Pancreas (tissue), 10 donors: ENCODE measurements at regions not wholly inside any gene's neighbourhood (a gene's known extent, or its start where the extent isn't known, plus 50 kb on each side); places are given as distances from the start of the nearest gene placed in this dataset.

Experiments
- ATAC-seq, 4 donors: fragments of 200-7000 bp; cut with Tn5 transposase; one replicate each; pipeline versions ENCODE4 v1.8.0 to v1.9.1; 2020; ENCODE audit warnings: mild to moderate bottlenecking in 4 of 4, moderate library complexity in 4 of 4
- DNase-seq, 6 donors: peaks; one replicate each; pipeline ENCODE4 v3.0.0-alpha.2; 2020
- FAIRE-seq: peaks from 2 replicates; lab custom pipeline; 2012; peaks lifted over from hg19 to GRCh38; lab: Jason Lieb, UNC
- H3K27ac ChIP-seq, 4 donors: fragments of 200-600 bp; sonication (generic); 1 replicate in 3 of 4; 2 replicates in 1 of 4; pipeline versions ENCODE4 v1.5.0 to v1.8.0; 2020
- H3K27me3 ChIP-seq, 4 donors: fragments of 200-600 bp; one replicate each; pipeline ENCODE4 v1.8.0; 2021
- H3K36me3 ChIP-seq, 3 donors: fragments of 200-600 bp; sonication (generic) in 1 of 3; one replicate each; pipeline versions ENCODE4 v1.5.0 to v1.8.0; 2020 to 2021
- H3K4me1 ChIP-seq, 3 donors: fragments of 200-600 bp; one replicate each; pipeline ENCODE4 v1.8.0; 2021
- H3K4me3 ChIP-seq, 4 donors: fragments of 200-600 bp; sonication (generic) in 2 of 4; one replicate each; pipeline versions ENCODE4 v1.5.0 to v1.8.0; 2020 to 2021
- H3K9me3 ChIP-seq, 4 donors: fragments of 200-600 bp; one replicate each; pipeline ENCODE4 v1.8.0; 2021
- CTCF ChIP-seq, 4 donors: fragments of 200-600 bp; sonication (generic) in 3 of 4; IDR thresholded peaks; one replicate each; pipeline versions ENCODE4 v1.5.0 to v1.8.0; 2021; ENCODE audit warnings: antibody characterized with exemption in 4 of 4
- WGBS, 2 donors: extraction: QIAGEN DNeasy Blood & Tissue Kit; methylation state at CpG; one replicate each; pipeline ENCODE4 v1.1.7; 2013; 5-methylcytosine and 5-hydroxymethylcytosine counted together
- intact Hi-C, 3 donors: fragments of 100-400 bp; cut with DNase I; formaldehyde crosslinking; loops; one replicate each; pipeline versions ENCODE4 v1.11.1 to v1.14.2; 2022
- donor health status: healthy with polysubstance abuse.
- donor health status: DM: no; HTN: no; CAD: no; lungs with moderate emphysema.
- donor health status: DM: no; HTN: no; CAD: no.
- donor health status: control.
- donor health status: control.
- donor health status: Bipolar disorder and iron deficiency.
- donor health status: DM: yes; HTN: yes; CAD: no.
- donor health status: DM: no; HTN: no; CAD: no.
- donor health status: DM: no; HTN: no; CAD: no.
- donor health status: DM: yes; HTN: yes; CAD: no.

GRCh38 chr14:26941521-26941920 lies 343.7 kb upstream of the NOVA1 start:
- DNase-seq: no peak
- ATAC-seq: no peak
- no peaks in the 10 kb centered on the region for H3K9me3 ChIP-seq
- intact Hi-C loops: no loop called here
- H3K36me3 ChIP-seq: no peaks in the 10 kb centered on the region
- H3K27ac ChIP-seq: no peak overlapping the region
- H3K27me3 ChIP-seq: no peaks in the 10 kb centered on the region
- H3K4me3 ChIP-seq: no peak overlapping the region
- no peaks in the 10 kb centered on the region for H3K4me1 ChIP-seq
- 70 to 79% methylated on average over 2 of the region's 2 CpGs for WGBS, 2 donors
- TF ChIP-seq CTCF (IDR thresholded peaks at IDR 0.05): no peak
- FAIRE-seq: no peak

GRCh38 chr14:26947265-26947664 lies 349.4 kb upstream of the NOVA1 start:
- no peaks in the 10 kb centered on the region for H3K27me3 ChIP-seq
- no peaks in the 10 kb centered on the region for H3K4me1 ChIP-seq
- H3K36me3 ChIP-seq: no peaks in the 10 kb centered on the region
- no peak for ATAC-seq
- FAIRE-seq: no peak
- H3K4me3 ChIP-seq: no peak overlapping the region
- WGBS, 2 donors: 15 to 22% methylated on average over 1 of the region's 1 CpG
- intact Hi-C loops: no loop called here
- H3K9me3 ChIP-seq: no peaks in the 10 kb centered on the region
- H3K27ac ChIP-seq: no peak overlapping the region
- TF ChIP-seq CTCF (IDR thresholded peaks at IDR 0.05): no peak
- DNase-seq: no peak

GRCh38 chr14:26959437-26959836 lies 361.6 kb upstream of the NOVA1 start:
- Histone ChIP-seq H3K4me3 (no peak overlapping the region), H3K4me1 (no peaks in the 10 kb centered on the region), H3K27me3 (no peaks in the 10 kb centered on the region), H3K27ac (no peak overlapping the region), H3K36me3 (no peaks in the 10 kb centered on the region), H3K9me3 (no peaks in the 10 kb centered on the region)
- no peak for FAIRE-seq
- no peak for DNase-seq
- intact Hi-C loops: no loop called here
- TF ChIP-seq CTCF (IDR thresholded peaks at IDR 0.05): no peak
- no peak for ATAC-seq
- WGBS, 2 donors: 46 to 59% methylated on average over 2 of the region's 2 CpGs

GRCh38 chr14:26959972-26960660 lies 362.3 kb upstream of the NOVA1 start:
- Histone ChIP-seq H3K9me3 (no peaks in the 10 kb centered on the region), H3K4me1 (no peaks in the 10 kb centered on the region), H3K27ac (no peak overlapping the region), H3K36me3 (no peaks in the 10 kb centered on the region), H3K4me3 (no peak overlapping the region), H3K27me3 (no peaks in the 10 kb centered on the region)
- ATAC-seq (no peak), FAIRE-seq (no peak), DNase-seq (no peak)
- WGBS, 2 donors: 18 to 19% methylated on average over 10 of the region's 10 CpGs
- TF ChIP-seq CTCF (IDR thresholded peaks at IDR 0.05): no peak
- intact Hi-C loops: no loop called here

GRCh38 chr14:26963711-26964110 lies 365.9 kb upstream of the NOVA1 start:
- no peaks in the 10 kb centered on the region for H3K9me3 ChIP-seq
- 52 to 61% methylated on average over 4 of the region's 4 CpGs for WGBS, 2 donors
- DNase-seq (no peak), ATAC-seq (peak in 1 of 4 donors; percentile 34), FAIRE-seq (no peak)
- H3K4me3 ChIP-seq: no peak overlapping the region
- H3K4me1 ChIP-seq: no peaks in the 10 kb centered on the region
- no peak for TF ChIP-seq CTCF (IDR thresholded peaks at IDR 0.05)
- H3K27ac ChIP-seq: no peak overlapping the region
- H3K27me3 ChIP-seq: peaks cover 0 to 5% (median 0%) of the 10 kb centered on the region in 4 donors
- no peaks in the 10 kb centered on the region for H3K36me3 ChIP-seq
- intact Hi-C loops: no loop called here
